RKO (cell line): ENCODE measurements at regions not wholly inside any gene's neighbourhood (a gene's known extent, or its start where the extent isn't known, plus 50 kb on each side); places are given as distances from the start of the nearest gene placed in this dataset.
"Not testable (repeated sequence)": the region's sequence is repeated elsewhere in the genome, so short reads cannot be mapped to it uniquely, and the experiment has no call there.

Experiments
- DNase-seq: peaks from one replicate; pipeline ENCODE4 v3.0.0-alpha.2; 2016; ENCODE audit warnings: low spot score

DNA sequence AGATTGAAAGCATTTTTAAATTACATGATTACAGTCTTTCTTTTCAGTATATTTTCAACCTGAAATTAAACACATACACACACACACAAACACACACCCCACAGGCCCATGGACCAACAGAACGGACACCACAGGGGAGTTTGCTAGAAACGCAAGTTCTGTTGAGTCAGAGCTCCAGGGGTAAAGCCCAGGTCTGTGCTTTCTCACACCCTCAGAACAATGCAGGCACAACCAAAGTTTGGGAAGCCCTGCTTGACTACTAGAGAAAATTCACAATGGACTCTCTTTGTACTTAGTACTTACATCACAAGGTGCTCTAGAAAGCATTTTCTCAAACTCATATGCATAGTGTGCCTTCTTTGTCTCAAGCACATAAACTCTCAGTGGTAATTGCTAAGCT is 704.0 kb upstream of the IGFBP3 start:
- no peak for DNase-seq

GRCh38 chr7:46622251-46622650 is 701.2 kb upstream of the IGFBP3 start:
- no peak for DNase-seq

DNA sequence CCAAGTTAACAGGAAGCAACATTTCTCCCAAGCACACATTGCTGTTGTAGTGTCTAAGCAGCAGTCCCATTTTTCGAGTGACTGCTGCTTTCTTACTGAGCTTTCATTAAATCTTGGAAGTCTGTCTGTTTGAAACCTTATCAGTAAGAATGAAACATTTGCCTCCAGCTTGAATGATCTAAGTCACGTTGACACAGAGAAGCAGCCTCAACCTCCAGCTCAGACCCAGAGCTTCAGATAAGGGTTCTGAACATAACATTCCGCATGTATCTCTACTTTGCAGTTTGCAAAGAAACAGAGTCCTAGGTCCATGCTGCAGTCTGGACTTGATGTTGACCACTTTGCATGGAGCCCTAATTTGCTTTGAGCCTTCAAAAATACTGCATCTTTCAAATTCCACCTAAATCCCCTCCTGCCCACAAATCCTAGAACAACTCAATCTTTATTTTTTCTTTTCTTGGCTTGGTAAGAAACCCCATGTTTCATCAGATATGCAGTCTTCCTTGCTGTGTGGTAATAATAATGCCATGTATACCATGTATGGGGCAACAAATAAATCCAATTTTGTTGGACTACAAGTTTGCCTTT is 698.7 kb upstream of the IGFBP3 start:
- no peak for DNase-seq

DNA sequence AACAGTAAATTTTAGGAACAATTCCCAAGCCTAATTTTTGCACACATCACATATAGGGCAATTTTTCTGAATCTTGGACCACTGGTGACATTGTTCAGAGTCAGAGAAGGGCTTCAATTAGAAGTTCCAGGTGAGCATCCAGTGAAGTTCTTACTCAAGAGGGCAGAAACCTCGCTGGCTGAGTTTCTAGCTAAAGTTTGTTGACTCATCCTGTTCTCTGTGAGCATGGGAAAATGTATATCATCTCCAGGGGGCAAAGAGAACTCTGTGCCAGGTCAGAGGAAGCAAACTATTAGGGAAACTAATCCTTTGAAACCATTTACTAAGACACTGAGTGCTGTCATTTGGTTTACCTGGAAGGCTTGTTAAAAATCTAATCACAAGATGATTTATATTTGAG is 695.6 kb upstream of the IGFBP3 start:
- no peak for DNase-seq

- no peak for DNase-seq
Observed at GRCh38 chr7:46613551-46613950, 692.5 kb upstream of the IGFBP3 start.

DNA sequence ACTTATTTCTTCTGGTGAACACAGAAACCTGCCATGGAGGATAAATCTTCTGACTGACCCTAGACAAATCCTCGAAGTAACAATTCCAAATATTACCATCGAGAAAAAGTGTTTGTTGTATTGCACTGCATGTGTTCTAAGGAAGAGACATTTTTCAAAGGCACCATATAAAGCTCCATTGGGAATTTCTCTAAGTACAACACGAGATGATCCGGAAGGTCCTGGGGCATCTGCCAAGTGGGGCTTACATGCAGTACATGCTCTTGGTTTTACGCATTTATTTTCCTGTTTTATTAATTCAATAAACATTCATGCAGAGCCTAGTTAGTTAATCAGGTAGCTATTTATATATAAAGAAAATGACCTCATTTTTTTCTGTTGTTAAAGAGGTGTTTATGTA is 692.0 kb upstream of the IGFBP3 start:
- DNase-seq, result no peak

DNA sequence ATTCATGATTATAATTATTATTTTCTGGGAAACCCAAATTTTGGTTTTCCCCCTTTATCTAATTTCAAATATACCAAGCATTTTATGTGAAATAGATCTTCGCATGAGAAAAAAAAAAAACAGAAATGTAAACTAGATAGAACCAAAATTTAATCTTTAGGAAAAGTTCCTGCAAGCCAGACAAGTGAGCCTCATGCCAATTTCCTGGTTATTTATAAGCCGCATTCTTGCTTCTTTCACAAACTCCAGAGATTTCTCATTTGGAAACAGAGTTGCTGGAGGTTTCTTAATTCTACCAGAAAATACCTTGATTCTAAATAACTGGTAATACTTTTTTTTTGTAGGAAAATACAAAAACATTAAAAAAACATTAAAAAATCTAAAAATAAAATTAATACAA is 690.4 kb upstream of the IGFBP3 start:
- no peak for DNase-seq

GRCh38 chr7:46610746-46611145 is 689.7 kb upstream of the IGFBP3 start:
- DNase-seq, result no peak

DNA sequence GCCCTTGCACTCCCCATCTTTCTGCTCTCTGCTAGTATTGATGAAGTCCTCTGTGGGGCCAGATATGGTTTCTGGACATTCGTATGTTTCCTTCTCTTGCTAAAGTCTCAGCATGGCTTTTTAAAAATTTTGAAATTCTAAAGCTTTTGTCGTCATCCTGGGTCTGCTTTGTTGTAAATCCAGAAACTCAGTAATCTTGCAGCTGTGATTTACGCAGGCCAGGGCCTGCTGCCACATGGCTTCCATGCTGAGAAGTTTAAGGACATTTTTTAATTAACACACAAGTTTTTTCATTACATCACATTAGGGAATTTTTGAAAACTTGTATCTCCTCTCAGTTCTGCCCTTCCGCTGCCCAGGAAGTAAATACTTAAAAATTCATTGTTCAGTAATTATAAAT is 686.1 kb upstream of the IGFBP3 start:
- no peak for DNase-seq

GRCh38 chr7:46606761-46607160 is 685.7 kb upstream of the IGFBP3 start:
- DNase-seq, result no peak

DNA sequence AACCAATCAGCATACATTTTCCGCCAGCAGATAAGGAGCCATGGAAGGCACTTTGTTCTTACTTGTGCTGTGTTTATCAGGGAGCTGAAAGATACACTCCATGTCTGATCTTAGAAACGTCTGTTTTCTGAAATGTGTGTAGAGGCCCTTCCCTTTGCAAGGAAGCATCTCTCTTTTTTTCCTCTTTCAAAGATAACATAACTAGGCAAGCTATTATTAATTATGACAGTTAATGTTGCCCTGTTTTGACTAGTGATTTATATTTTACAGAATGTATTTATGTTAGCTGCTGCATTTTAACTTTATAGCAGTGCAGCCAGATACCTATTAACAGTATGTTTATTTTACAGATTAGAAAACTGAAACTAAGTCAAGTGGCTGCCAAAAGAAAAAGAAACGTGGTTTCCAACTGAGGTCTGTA is 683.2 kb upstream of the IGFBP3 start:
- DNase-seq, result no peak

DNA sequence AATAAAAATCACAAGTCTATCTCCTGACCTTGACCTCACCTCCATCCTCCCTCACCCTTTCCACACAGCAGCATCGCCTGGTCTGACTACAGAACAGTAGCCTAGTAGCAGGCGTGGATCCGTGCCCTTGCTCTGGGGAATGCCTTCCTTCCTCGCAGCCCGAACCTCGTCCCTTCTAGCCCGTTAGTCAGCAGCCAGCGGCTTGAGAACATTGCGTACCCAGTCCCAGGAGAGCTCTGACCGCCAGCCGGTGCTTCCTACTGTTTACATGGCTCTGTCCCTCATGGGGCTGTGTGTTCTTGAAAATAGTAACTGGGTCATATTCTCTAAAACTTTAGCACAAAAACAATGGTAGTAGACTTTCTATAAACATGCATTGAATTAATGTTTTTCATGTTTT is 682.7 kb upstream of the IGFBP3 start:
- no peak for DNase-seq

- no peak for DNase-seq
Observed at GRCh38 chr7:46603296-46603752, 682.3 kb upstream of the IGFBP3 start.

GRCh38 chr7:46600340-46600739 is 679.3 kb upstream of the IGFBP3 start:
- no peak for DNase-seq

DNA sequence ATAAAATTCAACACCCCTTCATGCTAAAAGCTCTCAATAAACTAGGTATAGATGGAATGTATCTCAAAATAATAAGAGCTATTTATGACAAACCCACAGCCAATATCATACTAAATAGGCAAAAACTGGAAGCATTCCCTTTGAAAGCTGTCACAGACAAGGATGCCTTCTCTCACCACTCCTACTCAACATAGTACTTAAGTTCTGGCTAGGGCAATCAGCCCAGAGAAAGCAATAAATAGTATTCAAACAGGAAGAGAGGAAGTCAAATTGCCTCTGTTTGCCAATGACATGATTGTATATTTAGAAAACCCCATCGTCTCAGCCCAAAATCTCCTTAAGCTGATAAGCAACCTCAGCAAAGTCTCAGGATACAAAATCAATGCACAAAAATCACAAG is 673.8 kb upstream of the IGFBP3 start:
- not testable (repeated sequence) for DNase-seq

GRCh38 chr7:46590918-46591905 is 670.1 kb upstream of the IGFBP3 start:
- not testable (repeated sequence) for DNase-seq

- DNase-seq, result no peak
Observed at GRCh38 chr7:46589286-46589685, 668.2 kb upstream of the IGFBP3 start.

GRCh38 chr7:46586406-46586805 is 665.3 kb upstream of the IGFBP3 start:
- no peak for DNase-seq

- no peak for DNase-seq
Observed at GRCh38 chr7:46583656-46584055, 662.6 kb upstream of the IGFBP3 start.

GRCh38 chr7:46581268-46581667 is 660.2 kb upstream of the IGFBP3 start:
- no peak for DNase-seq

DNA sequence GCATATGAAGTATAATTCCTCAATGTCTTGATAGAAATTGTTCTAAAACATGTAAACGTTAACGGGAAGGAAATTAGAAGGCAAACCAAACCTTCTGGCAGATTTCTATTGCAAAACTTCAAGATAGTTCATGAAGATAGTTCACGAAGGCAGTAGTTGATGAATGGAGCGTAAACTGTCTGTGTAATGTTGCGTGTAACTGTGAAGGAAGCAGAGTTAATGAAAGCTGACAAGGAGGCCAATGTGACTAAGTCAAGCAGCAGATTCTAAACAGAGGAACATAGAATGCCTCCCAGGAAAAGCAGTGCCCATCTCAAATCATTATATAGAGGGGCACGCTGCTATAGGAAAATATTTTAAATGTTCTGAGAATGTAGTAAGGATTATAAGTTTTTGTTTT is 659.7 kb upstream of the IGFBP3 start:
- DNase-seq, result no peak

GRCh38 chr7:46577394-46577793 is 656.3 kb upstream of the IGFBP3 start:
- no peak for DNase-seq

DNA sequence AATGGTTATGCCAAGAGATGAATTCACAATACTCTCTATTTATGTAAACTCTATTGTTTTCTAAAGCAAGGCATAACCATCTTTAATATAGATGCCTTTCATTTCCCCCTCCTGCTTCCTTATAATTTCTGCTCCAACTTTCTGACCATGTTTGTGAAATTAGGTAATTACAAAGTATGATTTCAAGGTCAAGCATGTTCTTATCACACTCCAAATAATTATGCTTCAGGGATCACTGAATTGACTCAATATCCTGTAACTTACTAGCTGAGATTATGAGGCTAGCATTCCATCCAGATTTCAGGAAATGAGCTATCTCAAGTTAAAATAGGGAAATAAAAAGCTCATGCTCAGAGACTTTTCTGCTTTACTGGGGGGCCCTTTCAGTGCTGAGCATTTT is 655.9 kb upstream of the IGFBP3 start:
- DNase-seq, result no peak
